Upper lobe of right lung (tissue), 1 donor: ENCODE measurements at regions not wholly inside any gene's neighbourhood (a gene's known extent, or its start where the extent isn't known, plus 50 kb on each side); places are given as distances from the start of the nearest gene placed in this dataset.

ENCODE experiments used
- ATAC-seq: fragments of 200-7000 bp; cut with Tn5 transposase; one replicate; pipeline ENCODE4 v1.9.1; 2020; ENCODE audit warnings: mild to moderate bottlenecking, moderate library complexity
- DNase-seq: peaks from one replicate; pipeline ENCODE4 v3.0.0-alpha.2; 2020
- H3K27ac ChIP-seq: fragments of 200-600 bp; one replicate; pipeline ENCODE4 v1.8.0; 2022
- H3K27me3 ChIP-seq: fragments of 200-600 bp; one replicate; pipeline ENCODE4 v1.8.0; 2022; ENCODE audit warnings: mild to moderate bottlenecking
- H3K36me3 ChIP-seq: fragments of 200-600 bp; one replicate; pipeline ENCODE4 v1.8.0; 2022
- H3K4me1 ChIP-seq: fragments of 200-600 bp; one replicate; pipeline ENCODE4 v1.8.0; 2022
- H3K4me3 ChIP-seq: fragments of 200-600 bp; one replicate; pipeline ENCODE4 v1.8.0; 2022; ENCODE audit warnings: mild to moderate bottlenecking
- H3K9me3 ChIP-seq: fragments of 200-600 bp; one replicate; pipeline ENCODE4 v1.8.0; 2022
- intact Hi-C: fragments of 100-400 bp; cut with DNase I; formaldehyde crosslinking; loops from one replicate; pipeline ENCODE4 v1.11.0; 2022
- TF ChIP-seq, protein P1 (sequence below): fragments of 200-600 bp; IDR thresholded peaks from one replicate; pipeline ENCODE4 v1.8.0; 2022; ENCODE audit warnings: antibody characterized with exemption
- donor health status: DM: no; HTN: yes; CAD: no; lungs with severe emphysema.

DNA sequence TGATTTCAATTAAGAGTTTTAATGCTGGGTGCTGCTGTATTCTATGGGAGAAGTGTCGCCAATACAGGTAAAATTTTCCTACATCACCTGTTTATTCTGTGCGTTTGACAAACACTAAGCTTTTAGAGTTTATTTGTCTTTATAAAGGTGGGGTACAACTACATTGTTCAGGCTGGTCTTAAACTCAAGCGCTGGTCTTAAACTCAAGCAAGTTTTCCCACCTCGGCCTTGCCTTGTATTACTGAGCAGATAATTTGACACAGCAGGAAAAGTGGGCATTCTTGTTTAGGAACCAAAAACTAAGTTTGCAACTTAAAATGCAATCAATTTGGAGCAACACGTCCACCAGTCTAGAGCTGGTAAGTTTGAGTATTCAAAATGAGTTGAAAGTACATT is 112.9 kb upstream of the BTN3A2 start:
- intact Hi-C loops = no loop called here
- ATAC-seq (no peak), DNase-seq (no peak)
- Histone ChIP-seq H3K4me1 (no peaks in the 10 kb centered on the region), H3K27ac (peak overlapping the region; percentile 38), H3K4me3 (peak overlapping the region; percentile 50), H3K36me3 (no peaks in the 10 kb centered on the region), H3K9me3 (no peaks in the 10 kb centered on the region), H3K27me3 (peaks cover 66% of the 10 kb centered on the region)
- TF ChIP-seq, protein P1, sequence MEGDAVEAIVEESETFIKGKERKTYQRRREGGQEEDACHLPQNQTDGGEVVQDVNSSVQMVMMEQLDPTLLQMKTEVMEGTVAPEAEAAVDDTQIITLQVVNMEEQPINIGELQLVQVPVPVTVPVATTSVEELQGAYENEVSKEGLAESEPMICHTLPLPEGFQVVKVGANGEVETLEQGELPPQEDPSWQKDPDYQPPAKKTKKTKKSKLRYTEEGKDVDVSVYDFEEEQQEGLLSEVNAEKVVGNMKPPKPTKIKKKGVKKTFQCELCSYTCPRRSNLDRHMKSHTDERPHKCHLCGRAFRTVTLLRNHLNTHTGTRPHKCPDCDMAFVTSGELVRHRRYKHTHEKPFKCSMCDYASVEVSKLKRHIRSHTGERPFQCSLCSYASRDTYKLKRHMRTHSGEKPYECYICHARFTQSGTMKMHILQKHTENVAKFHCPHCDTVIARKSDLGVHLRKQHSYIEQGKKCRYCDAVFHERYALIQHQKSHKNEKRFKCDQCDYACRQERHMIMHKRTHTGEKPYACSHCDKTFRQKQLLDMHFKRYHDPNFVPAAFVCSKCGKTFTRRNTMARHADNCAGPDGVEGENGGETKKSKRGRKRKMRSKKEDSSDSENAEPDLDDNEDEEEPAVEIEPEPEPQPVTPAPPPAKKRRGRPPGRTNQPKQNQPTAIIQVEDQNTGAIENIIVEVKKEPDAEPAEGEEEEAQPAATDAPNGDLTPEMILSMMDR = no peak

DNA sequence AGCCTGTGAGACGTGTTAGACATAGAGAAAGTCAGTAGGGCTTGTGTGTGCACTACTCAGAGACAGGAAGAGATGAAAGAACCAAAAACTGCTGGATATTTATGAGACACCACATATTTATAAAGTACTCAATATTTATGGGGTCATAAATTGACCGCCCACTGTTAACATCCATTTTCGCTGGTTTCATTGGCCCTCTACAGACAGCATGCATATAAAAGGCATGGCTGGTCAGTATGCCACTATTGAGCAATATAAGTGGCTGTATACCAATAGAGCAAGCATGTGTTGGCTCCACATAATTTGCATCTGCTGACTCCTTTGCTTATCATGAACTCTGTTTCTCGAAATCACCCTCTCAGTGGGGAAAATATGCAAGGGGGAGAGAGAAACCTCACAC is 110.3 kb upstream of the BTN3A2 start:
- Histone ChIP-seq H3K27ac (no peak overlapping the region), H3K36me3 (no peaks in the 10 kb centered on the region), H3K4me1 (no peaks in the 10 kb centered on the region), H3K27me3 (peaks cover 51% of the 10 kb centered on the region), H3K9me3 (no peaks in the 10 kb centered on the region), H3K4me3 (no peak overlapping the region)
- no peak for DNase-seq
- no peak for ATAC-seq
- TF ChIP-seq, protein P1 = no peak
- intact Hi-C loops = no loop called here

- no peaks in the 10 kb centered on the region for H3K36me3 ChIP-seq
- no peaks in the 10 kb centered on the region for H3K9me3 ChIP-seq
- H3K4me1 ChIP-seq = no peaks in the 10 kb centered on the region
- no peak overlapping the region for H3K27ac ChIP-seq
- TF ChIP-seq, protein P1 = no peak
- intact Hi-C loops = no loop called here
- H3K4me3 ChIP-seq = no peak overlapping the region
- H3K27me3 ChIP-seq = peaks cover 28% of the 10 kb centered on the region
- ATAC-seq (no peak), DNase-seq (no peak)
Observed at GRCh38 chr6:26257272-26257671, 107.7 kb upstream of the BTN3A2 start.

- ATAC-seq (no peak), DNase-seq (no peak)
- Histone ChIP-seq H3K27ac (no peak overlapping the region), H3K4me1 (no peaks in the 10 kb centered on the region), H3K9me3 (no peaks in the 10 kb centered on the region), H3K36me3 (no peaks in the 10 kb centered on the region), H3K4me3 (no peak overlapping the region), H3K27me3 (peaks cover 17% of the 10 kb centered on the region)
- TF ChIP-seq, protein P1 = no peak
- intact Hi-C loops = no loop called here
Observed at GRCh38 chr6:26258212-26258977, 106.6 kb upstream of the BTN3A2 start.

- Histone ChIP-seq H3K4me1 (no peaks in the 10 kb centered on the region), H3K9me3 (no peaks in the 10 kb centered on the region), H3K27me3 (peaks cover 11% of the 10 kb centered on the region), H3K27ac (no peak overlapping the region), H3K4me3 (no peak overlapping the region), H3K36me3 (no peaks in the 10 kb centered on the region)
- intact Hi-C loops = no loop called here
- no peak for ATAC-seq
- DNase-seq = no peak
- TF ChIP-seq, protein P1 = no peak
Observed at GRCh38 chr6:26260110-26260637, 104.8 kb upstream of the BTN3A2 start.
